Activated T-cell treated with anti-CD3 and anti-CD28 coated beads, Interleukin-2, amount 50 U/mL, for 24 hours (primary cell): ENCODE measurements at regions not wholly inside any gene's neighbourhood (a gene's known extent, or its start where the extent isn't known, plus 50 kb on each side); places are given as distances from the start of the nearest gene placed in this dataset.
"Not testable (repeated sequence)": the region's sequence is repeated elsewhere in the genome, so short reads cannot be mapped to it uniquely, and the experiment has no call there.

Experiments
- DNase-seq: peaks from one replicate; pipeline ENCODE4 v3.0.0-alpha.2; 2020
- H3K27ac Mint-ChIP-seq: 2 replicates; pipeline ENCODE4 v1.8.0; 2020; ENCODE audit warnings: mild to moderate bottlenecking, mixed read lengths
- H3K27me3 Mint-ChIP-seq: 2 replicates; pipeline ENCODE4 v1.8.0; 2020; ENCODE audit warnings: mixed read lengths
- H3K36me3 Mint-ChIP-seq: 2 replicates; pipeline ENCODE4 v1.8.0; 2020; ENCODE audit warnings: low read depth, mixed read lengths
- H3K4me1 Mint-ChIP-seq: 2 replicates; pipeline ENCODE4 v1.8.0; 2020; ENCODE audit warnings: low read depth, mixed read lengths
- H3K4me3 Mint-ChIP-seq: 2 replicates; pipeline ENCODE4 v1.8.0; 2020; ENCODE audit warnings: mild to moderate bottlenecking, moderate library complexity, mixed read lengths
- H3K9me3 Mint-ChIP-seq: 2 replicates; pipeline ENCODE4 v1.8.0; 2020; ENCODE audit warnings: mixed read lengths

DNA sequence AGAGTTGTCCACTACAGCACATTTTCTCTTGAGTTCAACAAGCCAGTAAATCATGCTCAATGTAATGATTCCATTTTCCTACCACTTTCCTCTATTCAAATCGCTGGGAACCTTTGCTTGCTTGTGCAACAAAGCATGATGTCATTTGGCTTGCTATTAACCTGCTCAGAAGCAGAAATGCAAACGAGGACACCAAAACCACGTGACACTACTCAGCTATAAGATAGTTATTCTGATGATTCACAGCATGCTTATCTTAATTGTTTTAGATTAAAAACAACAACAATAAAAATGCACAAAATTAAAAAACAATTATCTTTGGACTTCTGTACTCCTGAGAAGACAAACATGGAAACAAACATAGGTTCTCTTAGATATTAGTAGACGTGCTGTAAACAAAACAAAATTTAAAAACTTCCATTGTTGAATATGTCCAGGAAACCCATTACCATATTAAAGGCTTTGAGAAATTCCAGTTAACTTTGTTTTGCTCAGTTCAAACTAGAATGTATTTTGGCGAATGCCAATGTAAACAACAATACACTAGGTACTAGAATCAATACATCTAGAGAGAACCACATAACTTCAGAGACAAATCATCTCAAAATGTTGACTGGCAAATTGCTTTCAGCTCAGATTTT, 77.5 kb upstream of the KRAS start:
- Mint-ChIP-seq H3K9me3 (no peaks in the 10 kb centered on the region), H3K4me3 (no peak overlapping the region), H3K36me3 (no peaks in the 10 kb centered on the region), H3K4me1 (peaks cover 27% of the 10 kb centered on the region), H3K27me3 (peaks cover 5% of the 10 kb centered on the region), H3K27ac (no peak overlapping the region)
- DNase-seq, result no peak

- Mint-ChIP-seq H3K27ac (no peak overlapping the region), H3K9me3 (no peaks in the 10 kb centered on the region), H3K4me1 (peaks cover 28% of the 10 kb centered on the region), H3K4me3 (no peak overlapping the region), H3K27me3 (peaks cover 5% of the 10 kb centered on the region), H3K36me3 (no peaks in the 10 kb centered on the region)
- DNase-seq, result no peak
Observed at GRCh38 chr12:25327321-25327720, 76.6 kb upstream of the KRAS start.

- Mint-ChIP-seq H3K9me3 (no peaks in the 10 kb centered on the region), H3K27ac (no peak overlapping the region), H3K36me3 (no peaks in the 10 kb centered on the region), H3K4me1 (peaks cover 34% of the 10 kb centered on the region), H3K4me3 (no peak overlapping the region), H3K27me3 (peaks cover 5% of the 10 kb centered on the region)
- no peak for DNase-seq
Observed at GRCh38 chr12:25326326-25326725, 75.6 kb upstream of the KRAS start.

- DNase-seq, result no peak
- no peaks in the 10 kb centered on the region for H3K27me3 Mint-ChIP-seq
- H3K27ac Mint-ChIP-seq, result no peak overlapping the region
- H3K36me3 Mint-ChIP-seq, result no peaks in the 10 kb centered on the region
- peaks cover 46% of the 10 kb centered on the region for H3K4me1 Mint-ChIP-seq
- no peak overlapping the region for H3K4me3 Mint-ChIP-seq
- H3K9me3 Mint-ChIP-seq, result no peaks in the 10 kb centered on the region
Observed at GRCh38 chr12:25324861-25325260, 74.1 kb upstream of the KRAS start.

DNA sequence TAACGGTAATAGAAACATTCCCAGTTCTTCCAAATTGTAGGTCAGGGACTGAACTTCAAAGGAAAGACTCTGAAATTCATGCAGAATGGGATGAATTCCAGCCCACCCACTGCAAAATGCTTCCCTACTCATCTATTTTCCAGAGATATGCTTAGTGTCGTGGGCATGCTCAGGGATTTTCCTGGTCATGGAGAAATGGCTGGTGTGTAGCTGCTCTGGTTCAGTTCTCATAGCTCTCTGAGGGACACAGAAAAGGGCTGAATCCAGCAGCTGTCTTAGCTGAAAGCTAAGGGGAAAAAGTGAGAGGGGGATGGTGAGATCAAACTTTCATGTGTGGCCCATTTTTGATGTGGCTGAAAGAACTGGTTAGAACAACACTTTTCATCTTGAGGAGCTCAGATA, 72.9 kb upstream of the KRAS start:
- Mint-ChIP-seq H3K36me3 (no peaks in the 10 kb centered on the region), H3K4me1 (peaks cover 54% of the 10 kb centered on the region), H3K9me3 (no peaks in the 10 kb centered on the region), H3K27ac (peak overlapping the region; percentile 76), H3K4me3 (no peak overlapping the region), H3K27me3 (no peaks in the 10 kb centered on the region)
- no peak for DNase-seq

- Mint-ChIP-seq H3K4me1 (peaks cover 54% of the 10 kb centered on the region), H3K27me3 (no peaks in the 10 kb centered on the region), H3K9me3 (no peaks in the 10 kb centered on the region), H3K36me3 (no peaks in the 10 kb centered on the region), H3K27ac (peak overlapping the region; percentile 76), H3K4me3 (peak overlapping the region; percentile 49)
- no peak for DNase-seq
Observed at GRCh38 chr12:25322918-25323531, 72.3 kb upstream of the KRAS start.

GRCh38 chr12:25322351-25322750, 71.6 kb upstream of the KRAS start:
- H3K27ac Mint-ChIP-seq, result peak overlapping the region; percentile 63
- DNase-seq, result no peak
- no peaks in the 10 kb centered on the region for H3K27me3 Mint-ChIP-seq
- H3K9me3 Mint-ChIP-seq, result no peaks in the 10 kb centered on the region
- H3K36me3 Mint-ChIP-seq, result no peaks in the 10 kb centered on the region
- peak overlapping the region; percentile 49 for H3K4me3 Mint-ChIP-seq
- peaks cover 52% of the 10 kb centered on the region for H3K4me1 Mint-ChIP-seq

DNA sequence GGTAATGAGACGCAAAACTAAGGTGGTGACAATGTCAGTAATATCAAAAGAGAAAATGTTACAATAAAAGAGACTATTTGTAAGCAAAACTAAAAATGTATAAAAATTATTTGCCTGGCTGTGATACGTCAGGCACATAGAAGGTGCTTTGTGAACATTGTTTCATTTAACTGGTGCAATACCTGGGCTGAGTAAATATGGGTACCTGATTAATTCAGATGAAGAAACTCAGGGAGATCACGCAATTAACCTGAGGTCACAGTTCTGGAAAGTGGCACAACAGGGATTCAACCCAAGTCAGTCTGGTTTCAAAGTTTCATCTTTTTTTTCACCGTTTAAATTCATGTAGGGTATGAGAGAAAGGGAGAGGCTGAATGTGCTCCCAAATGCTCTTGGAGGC, 71.0 kb upstream of the KRAS start:
- no peaks in the 10 kb centered on the region for H3K36me3 Mint-ChIP-seq
- H3K27ac Mint-ChIP-seq, result no peak overlapping the region
- no peak overlapping the region for H3K4me3 Mint-ChIP-seq
- no peaks in the 10 kb centered on the region for H3K9me3 Mint-ChIP-seq
- H3K4me1 Mint-ChIP-seq, result peaks cover 52% of the 10 kb centered on the region
- no peak for DNase-seq
- no peaks in the 10 kb centered on the region for H3K27me3 Mint-ChIP-seq

DNA sequence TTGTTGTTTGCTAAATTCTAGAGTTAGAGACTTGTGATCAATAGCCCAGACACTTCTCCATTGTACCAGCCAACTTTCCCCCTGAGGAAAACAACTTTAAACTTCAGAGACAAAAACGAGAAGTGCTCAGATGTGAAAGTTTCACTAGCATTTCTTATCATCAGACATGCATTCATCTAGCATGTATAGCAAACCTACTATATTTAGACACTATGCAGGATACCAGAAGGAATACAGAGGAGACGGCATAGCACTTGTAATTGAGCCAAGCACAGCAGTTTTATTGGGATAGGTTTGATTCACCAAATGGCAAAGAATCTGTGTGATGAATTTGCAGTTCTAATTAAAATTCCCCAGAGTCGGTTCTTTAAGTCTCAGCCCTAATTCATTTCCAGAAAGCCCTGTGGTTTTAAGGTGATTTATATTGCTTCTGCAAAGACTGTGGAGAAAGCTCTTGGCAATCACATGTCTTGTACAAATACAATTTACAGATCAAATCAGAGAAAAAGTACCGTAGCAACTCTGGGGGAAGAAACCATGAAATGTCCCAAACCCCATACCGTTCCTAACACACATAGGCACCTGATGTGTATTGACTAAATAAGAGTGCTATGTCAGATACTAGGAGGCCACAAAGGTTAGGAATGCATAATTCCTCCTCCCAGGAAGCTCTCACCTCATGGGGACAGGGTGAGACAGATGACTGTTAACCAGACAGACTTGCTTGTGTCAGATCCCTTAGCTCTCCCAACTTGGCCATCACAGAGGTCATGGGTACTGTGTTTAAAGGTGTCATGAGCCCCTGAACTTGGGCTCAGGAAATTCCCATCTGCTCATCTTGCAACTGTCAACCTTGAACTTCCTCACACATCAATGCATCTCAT, 69.6 kb upstream of the KRAS start:
- H3K27me3 Mint-ChIP-seq, result no peaks in the 10 kb centered on the region
- H3K4me3 Mint-ChIP-seq, result peak overlapping the region; percentile 47
- H3K27ac Mint-ChIP-seq, result peak overlapping the region; percentile 80
- no peaks in the 10 kb centered on the region for H3K9me3 Mint-ChIP-seq
- no peaks in the 10 kb centered on the region for H3K36me3 Mint-ChIP-seq
- DNase-seq, result no peak
- peaks cover 52% of the 10 kb centered on the region for H3K4me1 Mint-ChIP-seq

DNA sequence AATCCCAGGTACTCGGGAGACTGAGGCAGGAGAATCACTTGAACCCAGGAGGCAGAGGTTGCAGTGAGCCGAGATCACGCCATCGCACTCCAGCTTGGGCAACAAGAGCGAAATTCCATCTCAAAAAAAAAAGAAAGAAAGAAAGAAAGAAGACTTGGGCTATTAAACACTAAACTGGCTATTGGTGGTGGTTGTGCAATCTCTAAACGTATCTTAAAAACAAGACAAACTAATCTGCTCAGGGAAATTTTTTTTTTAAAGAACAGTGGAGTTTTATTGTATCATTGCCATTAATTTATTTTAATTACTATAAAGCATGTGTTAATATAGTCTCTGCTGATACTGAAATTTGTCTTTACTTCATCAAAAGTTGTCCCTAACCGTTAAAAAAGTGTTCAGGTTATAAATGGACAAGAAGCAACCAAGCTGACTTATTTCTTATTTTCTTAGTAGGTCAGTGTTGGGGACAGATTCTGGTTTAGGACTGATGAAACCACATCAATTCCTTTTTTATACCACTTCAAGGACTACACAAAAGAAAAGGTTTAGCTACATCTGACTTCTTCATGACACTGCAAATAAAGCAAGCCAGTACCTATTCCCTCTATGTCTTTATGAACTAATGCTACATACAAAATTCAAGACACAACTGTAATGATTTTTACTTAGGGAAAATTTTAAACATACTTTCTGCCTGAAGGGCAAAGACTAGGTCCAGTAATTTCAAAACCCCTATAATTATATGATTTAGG, 68.7 kb upstream of the KRAS start:
- peak overlapping the region; percentile 80 for H3K27ac Mint-ChIP-seq
- H3K4me3 Mint-ChIP-seq, result peak overlapping the region; percentile 30
- no peaks in the 10 kb centered on the region for H3K36me3 Mint-ChIP-seq
- no peaks in the 10 kb centered on the region for H3K9me3 Mint-ChIP-seq
- no peak for DNase-seq
- H3K4me1 Mint-ChIP-seq, result peaks cover 52% of the 10 kb centered on the region
- H3K27me3 Mint-ChIP-seq, result no peaks in the 10 kb centered on the region

DNA sequence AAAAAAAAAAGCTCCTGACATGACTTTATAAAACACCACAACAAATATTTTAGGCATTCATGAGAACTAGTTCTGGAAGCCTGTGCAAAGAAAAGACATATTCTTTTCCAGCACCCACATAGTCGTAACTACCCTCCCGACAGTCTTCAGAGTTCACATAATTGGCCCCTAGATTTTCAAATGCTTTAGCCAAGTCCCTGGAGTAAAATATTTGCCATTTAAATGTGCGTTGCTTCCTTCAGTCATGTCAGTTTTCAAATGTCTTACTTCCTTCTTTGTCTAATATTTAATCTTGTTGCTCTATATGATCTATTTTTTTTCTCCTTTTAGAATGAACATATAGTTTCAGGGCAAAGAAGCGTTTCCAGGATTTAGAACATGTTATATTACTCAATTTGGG, 66.8 kb upstream of the KRAS start:
- DNase-seq, result no peak
- Mint-ChIP-seq H3K4me3 (no peak overlapping the region), H3K27me3 (no peaks in the 10 kb centered on the region), H3K27ac (no peak overlapping the region), H3K9me3 (no peaks in the 10 kb centered on the region), H3K4me1 (peaks cover 35% of the 10 kb centered on the region), H3K36me3 (no peaks in the 10 kb centered on the region)

DNA sequence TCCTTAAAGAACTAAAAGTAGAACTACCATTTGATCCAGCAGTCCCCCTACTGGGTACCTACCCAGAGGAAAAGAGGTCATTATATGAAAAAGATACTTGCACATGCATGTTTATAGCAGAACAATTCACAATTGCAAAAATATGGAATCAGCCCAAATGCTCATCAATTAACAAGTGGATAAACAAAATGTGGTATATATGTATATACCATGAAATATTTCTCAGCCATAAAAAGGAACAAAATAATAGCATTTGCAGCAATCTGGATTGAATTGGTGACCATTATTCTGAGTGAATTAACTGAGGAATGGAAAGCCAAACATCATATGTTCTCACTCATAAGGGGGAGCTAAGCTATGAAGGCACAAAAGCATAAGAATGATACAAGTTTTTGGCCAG, 64.7 kb upstream of the KRAS start:
- Mint-ChIP-seq H3K27ac (no peak overlapping the region), H3K36me3 (no peaks in the 10 kb centered on the region), H3K4me3 (no peak overlapping the region), H3K4me1 (peaks cover 13% of the 10 kb centered on the region), H3K27me3 (no peaks in the 10 kb centered on the region), H3K9me3 (no peaks in the 10 kb centered on the region)
- DNase-seq, result no peak

DNA sequence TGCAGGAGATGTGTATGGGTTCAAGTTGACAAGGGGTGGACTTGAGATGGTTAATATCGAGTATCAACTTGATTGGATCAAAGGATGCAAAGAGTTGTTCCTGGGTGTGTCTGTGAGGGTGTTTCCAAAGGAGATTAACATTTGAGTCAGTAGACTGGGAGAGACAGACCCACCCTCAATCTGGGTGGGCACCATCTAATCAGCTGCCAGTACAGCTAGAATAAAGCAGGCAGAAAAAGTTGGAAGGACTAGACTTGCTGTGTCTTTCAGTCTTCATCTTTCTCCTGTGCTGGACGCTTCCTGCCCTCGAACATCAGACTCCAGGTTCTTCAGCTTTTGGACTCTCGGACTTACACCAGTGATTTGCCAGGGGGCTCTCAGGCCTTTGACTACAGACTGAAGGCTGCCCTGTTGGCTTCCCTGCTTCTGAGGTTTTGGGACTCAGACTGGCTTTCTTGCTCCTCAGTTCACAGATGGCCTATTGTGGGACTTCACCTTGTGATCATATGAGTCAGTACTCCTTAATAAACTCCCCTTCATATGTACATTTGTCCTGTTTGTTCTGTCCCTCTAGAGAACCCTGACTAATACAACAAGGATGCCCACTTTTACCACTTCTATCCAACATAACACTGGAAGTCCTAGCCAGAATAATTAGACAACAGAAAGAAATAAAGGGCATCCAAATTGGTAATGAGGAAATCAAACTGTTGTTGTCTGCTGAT, 62.7 kb upstream of the KRAS start:
- not testable (repeated sequence) for H3K4me3 Mint-ChIP-seq, H3K27me3 Mint-ChIP-seq, H3K9me3 Mint-ChIP-seq, H3K36me3 Mint-ChIP-seq, H3K4me1 Mint-ChIP-seq, DNase-seq, H3K27ac Mint-ChIP-seq

DNA sequence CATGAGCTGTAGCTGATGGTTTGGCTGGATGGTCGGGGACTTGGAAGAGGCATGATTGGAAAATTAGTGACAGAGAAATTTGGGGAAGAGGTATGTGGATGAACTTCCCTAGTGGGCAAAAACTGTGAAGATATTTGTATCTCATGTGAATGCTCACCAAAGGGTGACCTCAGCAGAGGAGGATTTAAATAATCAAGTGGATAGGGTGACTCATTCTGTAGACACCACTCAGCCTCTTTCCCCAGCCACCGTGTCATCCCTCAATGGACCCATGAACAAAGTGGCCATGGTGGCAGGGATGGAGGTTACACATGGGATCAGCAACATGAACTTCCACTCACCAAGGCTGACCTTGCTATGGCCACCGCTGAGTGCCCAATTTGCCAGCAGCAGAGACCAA, 60.8 kb upstream of the KRAS start:
- Mint-ChIP-seq H3K36me3 (no peaks in the 10 kb centered on the region), H3K27me3 (no peaks in the 10 kb centered on the region), H3K9me3 (no peaks in the 10 kb centered on the region)

More for the DNA sequence above, 60.8 kb upstream of the KRAS start:
- H3K4me3 Mint-ChIP-seq, result no peak overlapping the region
- no peak for DNase-seq
- no peaks in the 10 kb centered on the region for H3K4me1 Mint-ChIP-seq
- H3K27ac Mint-ChIP-seq, result no peak overlapping the region
